ENCODE measurements at regions not wholly inside any gene's neighbourhood (a gene's known extent, or its start where the extent isn't known, plus 50 kb on each side); places are given as distances from the start of the nearest gene placed in this dataset.

DNA sequence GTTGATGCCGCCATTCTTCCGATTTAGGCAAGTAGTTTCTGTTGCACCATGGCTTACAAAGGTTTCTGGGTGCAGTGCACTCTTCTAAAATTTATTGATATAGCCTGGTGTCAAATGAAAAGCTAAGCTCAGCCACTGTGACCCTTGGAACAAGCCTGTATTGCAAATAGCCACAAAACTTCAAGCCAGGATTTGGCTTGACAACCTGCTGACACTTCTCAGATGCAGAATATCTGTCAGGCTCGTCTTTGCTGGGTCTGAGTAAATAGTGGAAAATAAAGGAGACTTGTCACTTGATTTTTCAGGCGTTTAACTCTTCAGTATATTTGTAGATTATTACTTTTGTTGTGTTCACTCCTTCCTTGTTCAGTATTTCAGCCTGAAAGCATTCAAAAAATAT lies 871.8 kb downstream of the OTOL1 start:
- TF ChIP-seq, protein P1, sequence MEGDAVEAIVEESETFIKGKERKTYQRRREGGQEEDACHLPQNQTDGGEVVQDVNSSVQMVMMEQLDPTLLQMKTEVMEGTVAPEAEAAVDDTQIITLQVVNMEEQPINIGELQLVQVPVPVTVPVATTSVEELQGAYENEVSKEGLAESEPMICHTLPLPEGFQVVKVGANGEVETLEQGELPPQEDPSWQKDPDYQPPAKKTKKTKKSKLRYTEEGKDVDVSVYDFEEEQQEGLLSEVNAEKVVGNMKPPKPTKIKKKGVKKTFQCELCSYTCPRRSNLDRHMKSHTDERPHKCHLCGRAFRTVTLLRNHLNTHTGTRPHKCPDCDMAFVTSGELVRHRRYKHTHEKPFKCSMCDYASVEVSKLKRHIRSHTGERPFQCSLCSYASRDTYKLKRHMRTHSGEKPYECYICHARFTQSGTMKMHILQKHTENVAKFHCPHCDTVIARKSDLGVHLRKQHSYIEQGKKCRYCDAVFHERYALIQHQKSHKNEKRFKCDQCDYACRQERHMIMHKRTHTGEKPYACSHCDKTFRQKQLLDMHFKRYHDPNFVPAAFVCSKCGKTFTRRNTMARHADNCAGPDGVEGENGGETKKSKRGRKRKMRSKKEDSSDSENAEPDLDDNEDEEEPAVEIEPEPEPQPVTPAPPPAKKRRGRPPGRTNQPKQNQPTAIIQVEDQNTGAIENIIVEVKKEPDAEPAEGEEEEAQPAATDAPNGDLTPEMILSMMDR (IDR thresholded peaks at IDR 0.05; ENCODE audit: low read depth, low read length), result no peak
- TF ChIP-seq EZH2phosphoT487 (IDR thresholded peaks at IDR 0.05; ENCODE audit: low read depth), result no peak

All from OCI-LY3 (cell line).